NB4 (cell line): ENCODE measurements at regions not wholly inside any gene's neighbourhood (a gene's known extent, or its start where the extent isn't known, plus 50 kb on each side); places are given as distances from the start of the nearest gene placed in this dataset.

Experiments
- MAX ChIP-seq: IDR thresholded peaks from 2 replicates; pipeline ENCODE4 v1.6.1; 2011; ENCODE audit warnings: low read depth, low read length
- TF ChIP-seq, protein P1 (sequence below): IDR thresholded peaks from one replicate; pipeline ENCODE4 v1.5.1; 2012; ENCODE audit warnings: low read depth, low read length

- TF ChIP-seq, protein P1, sequence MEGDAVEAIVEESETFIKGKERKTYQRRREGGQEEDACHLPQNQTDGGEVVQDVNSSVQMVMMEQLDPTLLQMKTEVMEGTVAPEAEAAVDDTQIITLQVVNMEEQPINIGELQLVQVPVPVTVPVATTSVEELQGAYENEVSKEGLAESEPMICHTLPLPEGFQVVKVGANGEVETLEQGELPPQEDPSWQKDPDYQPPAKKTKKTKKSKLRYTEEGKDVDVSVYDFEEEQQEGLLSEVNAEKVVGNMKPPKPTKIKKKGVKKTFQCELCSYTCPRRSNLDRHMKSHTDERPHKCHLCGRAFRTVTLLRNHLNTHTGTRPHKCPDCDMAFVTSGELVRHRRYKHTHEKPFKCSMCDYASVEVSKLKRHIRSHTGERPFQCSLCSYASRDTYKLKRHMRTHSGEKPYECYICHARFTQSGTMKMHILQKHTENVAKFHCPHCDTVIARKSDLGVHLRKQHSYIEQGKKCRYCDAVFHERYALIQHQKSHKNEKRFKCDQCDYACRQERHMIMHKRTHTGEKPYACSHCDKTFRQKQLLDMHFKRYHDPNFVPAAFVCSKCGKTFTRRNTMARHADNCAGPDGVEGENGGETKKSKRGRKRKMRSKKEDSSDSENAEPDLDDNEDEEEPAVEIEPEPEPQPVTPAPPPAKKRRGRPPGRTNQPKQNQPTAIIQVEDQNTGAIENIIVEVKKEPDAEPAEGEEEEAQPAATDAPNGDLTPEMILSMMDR = no peak
- no peak for TF ChIP-seq MAX
Measured at GRCh38 chr20:51995551-51995951, 193.2 kb upstream of the SALL4 start.
